ENCODE measurements at regions not wholly inside any gene's neighbourhood (a gene's known extent, or its start where the extent isn't known, plus 50 kb on each side); places are given as distances from the start of the nearest gene placed in this dataset.

- TF ChIP-seq EP300 (IDR thresholded peaks at IDR 0.05; ENCODE audit: borderline replicate concordance in 1 of 2, low read depth in 2 of 2, low read length in 2 of 2) (no peak), CHD7 (IDR thresholded peaks at IDR 0.05; ENCODE audit: insufficient replicate concordance, low read length) (no peak), SP2 (IDR thresholded peaks at IDR 0.05; ENCODE audit: low read length) (no peak), RBBP5 (IDR thresholded peaks at IDR 0.05; ENCODE audit: borderline replicate concordance, low read depth, low read length) (no peak)
- TF ChIP-seq, protein P1, sequence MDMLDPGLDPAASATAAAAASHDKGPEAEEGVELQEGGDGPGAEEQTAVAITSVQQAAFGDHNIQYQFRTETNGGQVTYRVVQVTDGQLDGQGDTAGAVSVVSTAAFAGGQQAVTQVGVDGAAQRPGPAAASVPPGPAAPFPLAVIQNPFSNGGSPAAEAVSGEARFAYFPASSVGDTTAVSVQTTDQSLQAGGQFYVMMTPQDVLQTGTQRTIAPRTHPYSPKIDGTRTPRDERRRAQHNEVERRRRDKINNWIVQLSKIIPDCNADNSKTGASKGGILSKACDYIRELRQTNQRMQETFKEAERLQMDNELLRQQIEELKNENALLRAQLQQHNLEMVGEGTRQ (IDR thresholded peaks at IDR 0.05; ENCODE audit: low read length), result no peak
Measured at GRCh38 chr21:31493350-31493880, 149.4 kb upstream of the TIAM1 start (continued).
